HG03575 (cell line): ENCODE measurements at regions not wholly inside any gene's neighbourhood (a gene's known extent, or its start where the extent isn't known, plus 50 kb on each side); places are given as distances from the start of the nearest gene placed in this dataset.

Experiments used
- ATAC-seq: cut with Tn5 transposase; IDR thresholded peaks from one replicate; pipeline ENCODE4 v1.9.1; 2021; ENCODE audit not compliant: unreplicated experiment, insufficient number of reproducible peaks, low FRiP score; ENCODE audit errors: extremely low read depth

DNA sequence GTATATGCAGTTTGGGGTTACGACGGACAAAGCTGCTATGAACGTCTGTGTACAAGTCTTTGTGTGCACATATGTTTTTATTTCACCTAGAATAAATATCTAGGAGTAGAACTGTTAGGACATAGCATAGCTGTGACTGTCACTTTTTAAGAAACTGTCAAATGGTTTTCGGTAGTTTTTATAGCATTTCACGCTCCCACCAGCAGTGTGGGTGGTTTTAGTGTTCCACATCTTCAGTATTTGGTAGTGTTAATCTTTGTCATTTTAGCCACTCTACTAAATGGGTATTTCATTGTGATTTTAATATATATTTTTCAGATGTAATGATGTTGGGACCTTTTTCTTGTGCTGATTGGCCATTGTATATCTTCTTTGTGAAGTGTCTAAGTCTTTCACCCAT is 109.1 kb upstream of the BCAT1 start:
- ATAC-seq, result no peak

DNA sequence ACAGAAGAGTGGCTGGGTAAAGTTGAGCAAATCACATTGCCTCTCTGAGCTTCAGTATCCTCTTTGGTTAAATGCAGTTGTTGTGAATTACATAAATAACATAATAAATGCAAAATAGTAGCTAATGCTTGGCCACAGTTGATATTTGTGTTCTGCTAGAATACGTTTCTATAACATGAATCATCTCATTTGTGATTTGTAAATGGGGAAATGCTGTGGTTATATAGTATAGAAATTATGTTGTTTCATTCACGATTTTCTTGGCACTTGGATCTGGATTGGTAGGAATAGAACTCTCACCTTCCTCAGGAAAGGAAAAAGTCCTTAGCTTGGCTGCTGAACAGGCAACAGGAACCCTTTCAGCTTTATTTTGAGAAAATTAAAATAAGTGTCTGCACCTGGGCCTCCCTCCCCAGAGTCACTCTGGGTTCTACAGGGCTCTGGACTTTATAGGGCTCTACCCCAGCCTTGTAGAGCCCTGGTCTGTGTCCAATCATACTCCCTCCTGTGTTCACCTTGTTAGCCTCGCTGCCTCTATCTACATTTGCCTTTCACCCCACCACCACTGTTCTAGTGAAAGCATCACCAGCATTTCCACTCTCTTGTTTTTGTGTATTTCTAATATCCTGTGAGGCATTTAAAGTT is 107.7 kb upstream of the BCAT1 start:
- ATAC-seq, result no peak

DNA sequence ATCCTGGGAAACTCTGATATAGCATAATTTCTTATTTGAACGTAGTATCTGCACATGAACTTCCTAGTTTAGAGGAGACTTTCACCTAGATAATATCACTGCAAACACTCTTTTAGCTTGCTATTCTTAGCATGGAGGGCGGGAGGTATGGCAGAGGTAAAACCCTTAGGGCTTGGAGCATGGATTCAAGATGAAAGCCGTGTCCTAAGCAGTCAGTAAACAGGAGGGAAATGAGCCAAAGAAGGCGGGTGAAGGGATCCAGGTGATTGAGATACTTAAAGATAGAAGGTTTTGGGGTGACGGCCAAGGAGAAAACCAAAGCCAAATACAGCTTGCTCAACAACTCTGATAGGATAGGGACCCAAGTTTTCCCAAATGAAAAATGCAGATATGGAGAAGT is 107.1 kb upstream of the BCAT1 start:
- no peak for ATAC-seq

DNA sequence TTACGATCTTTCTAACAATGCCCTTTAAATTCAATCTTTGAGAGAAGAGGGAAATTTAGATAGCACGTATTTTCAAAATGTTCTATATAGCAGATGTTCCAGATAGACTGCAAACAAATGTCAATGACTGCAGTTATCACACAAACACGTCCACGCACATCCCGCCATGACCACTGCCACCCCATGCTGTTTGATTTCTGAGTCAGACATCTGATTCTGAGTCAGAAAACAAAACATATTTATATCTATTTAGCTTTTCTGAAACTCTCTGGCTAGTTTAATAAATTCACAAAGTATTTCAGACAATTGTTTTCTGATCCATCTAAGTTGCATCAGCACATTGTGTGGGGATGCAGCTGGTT is 105.9 kb upstream of the BCAT1 start:
- no peak for ATAC-seq

DNA sequence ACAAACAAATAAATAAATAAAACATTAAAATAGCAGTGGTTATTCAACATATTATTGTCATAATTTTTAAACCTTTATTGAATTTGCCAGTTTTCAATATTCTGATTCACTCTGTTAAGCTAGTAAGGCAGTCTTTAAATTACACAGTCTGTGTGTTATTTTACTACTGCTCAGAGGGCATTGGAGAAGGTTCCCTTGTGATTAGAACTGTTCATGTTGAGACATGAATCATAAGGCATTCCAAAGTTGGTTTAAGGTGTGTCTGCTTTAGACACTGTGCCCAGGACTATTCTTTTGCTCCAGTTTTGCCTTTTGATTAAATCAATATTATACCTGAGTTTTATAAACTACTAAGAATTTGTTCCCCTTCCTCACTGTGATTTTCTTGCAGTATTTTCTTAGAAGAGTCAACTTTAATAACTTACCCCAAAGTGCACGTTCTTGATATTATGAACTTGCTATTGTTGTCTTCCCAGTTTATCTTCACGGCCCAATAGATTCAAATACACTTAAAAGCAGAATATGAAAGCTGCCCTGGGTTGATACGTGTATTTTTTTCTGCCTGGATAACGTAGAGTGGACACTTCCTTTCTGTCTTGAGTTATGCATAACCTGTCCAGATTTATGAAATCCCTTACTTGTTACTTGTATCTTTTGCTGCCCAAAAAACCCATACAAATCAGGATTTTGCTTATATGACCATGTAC is 105.3 kb upstream of the BCAT1 start:
- ATAC-seq, result no peak

DNA sequence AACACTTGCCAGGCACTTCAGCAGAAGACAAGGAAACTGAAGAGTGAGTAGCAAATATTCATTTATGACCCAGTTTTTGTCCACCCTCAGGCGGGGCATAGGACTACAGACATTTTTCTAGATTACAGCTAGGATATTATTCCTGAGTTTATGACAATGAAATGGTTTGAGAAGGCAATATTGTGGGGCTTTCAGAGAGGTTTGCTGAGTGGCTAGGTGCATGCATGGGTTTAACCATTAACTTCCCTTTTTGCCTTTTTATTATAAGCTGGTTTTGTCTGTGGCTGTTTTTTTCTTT is 104.0 kb upstream of the BCAT1 start:
- ATAC-seq, result no peak

DNA sequence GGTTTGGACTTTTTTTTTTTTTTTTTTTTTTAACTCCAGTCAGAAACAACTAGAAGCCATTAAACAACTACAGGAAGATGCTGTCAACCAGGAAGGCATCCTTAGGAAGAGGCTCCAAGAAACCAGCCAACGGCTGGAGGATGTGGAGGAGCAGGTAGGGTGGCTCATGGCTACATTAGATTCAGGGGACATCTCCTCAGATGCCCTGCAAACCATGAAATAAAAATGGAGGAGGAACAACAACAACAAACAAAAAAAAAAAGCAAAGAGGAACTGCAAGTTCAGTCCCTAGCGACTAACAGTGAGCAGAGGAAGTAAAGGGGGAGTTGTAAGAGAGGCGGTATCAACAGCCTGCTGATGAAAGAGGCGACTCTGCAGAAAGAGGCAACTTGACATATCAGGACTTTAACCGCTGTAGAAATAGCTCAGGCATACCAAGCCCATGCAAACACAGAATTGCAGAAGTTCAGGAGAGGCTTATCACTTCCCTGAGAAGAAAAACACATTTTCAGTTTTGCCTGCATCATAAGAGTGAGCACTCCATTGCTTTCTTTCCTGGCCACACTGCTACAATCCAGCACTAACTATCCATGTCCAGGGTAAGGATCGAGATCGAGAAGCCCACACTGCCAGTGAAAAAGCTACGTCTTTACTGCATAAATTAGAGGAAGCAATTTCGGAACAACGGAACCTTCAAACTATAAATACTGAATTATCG is 103.5 kb upstream of the BCAT1 start:
- ATAC-seq, result peak; percentile 44

DNA sequence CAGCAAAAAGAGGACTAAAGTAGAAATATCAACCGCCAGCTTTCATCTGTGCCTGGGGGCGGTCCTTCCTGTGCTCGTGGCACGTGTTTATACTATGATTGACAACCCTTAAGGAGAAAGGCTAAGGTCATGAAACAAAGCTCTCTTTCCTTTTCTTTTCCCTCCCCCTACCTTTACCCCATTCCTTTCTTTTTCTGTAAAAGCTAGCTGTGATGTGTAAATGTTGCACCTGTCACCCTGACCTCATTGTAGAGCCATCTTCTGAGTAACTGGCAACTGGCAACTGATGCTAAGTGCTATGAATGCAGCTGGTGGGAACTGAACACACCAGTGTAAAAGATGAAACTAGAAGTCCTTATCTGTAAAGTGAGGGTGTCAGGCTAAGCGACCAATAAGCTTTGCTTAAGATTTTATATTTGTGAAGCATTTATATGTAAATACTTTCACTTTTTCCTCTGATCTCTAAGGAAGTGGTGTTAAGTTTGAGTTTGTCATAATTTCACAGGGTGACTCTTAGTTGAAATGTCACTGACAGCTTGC is 102.8 kb upstream of the BCAT1 start:
- peak; percentile 35 for ATAC-seq

DNA sequence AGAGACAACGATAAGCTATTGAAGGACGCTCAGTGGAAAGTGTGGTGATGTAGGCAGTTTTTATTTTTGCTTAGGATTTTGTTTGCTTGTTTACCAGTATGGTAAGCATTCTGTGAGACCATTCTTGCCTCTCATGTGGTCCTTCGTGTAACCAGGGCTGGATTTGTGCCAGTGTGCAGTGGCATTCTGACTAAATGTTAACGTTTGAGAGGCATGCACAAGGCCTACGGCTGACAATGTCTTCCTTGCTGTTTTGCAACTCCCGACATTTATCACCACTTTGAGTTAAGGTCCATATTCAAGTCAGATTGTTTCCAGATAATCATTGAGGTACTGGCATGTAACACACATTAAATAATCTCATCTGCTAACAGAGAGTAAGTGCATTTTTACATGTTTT is 102.3 kb upstream of the BCAT1 start:
- ATAC-seq, result no peak

DNA sequence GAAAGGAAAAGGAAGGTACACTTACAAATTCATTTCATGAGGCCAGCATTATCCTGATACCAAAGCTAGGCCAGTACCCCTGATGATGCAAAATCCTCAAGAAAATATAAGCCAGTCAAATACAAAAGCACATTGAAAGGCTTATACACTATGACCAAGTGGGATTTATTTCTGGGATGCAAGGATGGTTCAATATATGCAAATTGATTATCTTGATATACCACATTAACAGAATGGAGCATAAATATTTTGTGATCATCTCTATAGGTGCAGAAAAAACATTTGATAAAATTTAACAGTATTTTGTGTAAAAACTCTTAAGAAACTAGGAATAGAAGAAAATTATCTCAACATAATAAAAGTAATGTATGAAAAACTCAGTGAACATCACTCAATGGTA is 97.0 kb upstream of the BCAT1 start:
- no peak for ATAC-seq

DNA sequence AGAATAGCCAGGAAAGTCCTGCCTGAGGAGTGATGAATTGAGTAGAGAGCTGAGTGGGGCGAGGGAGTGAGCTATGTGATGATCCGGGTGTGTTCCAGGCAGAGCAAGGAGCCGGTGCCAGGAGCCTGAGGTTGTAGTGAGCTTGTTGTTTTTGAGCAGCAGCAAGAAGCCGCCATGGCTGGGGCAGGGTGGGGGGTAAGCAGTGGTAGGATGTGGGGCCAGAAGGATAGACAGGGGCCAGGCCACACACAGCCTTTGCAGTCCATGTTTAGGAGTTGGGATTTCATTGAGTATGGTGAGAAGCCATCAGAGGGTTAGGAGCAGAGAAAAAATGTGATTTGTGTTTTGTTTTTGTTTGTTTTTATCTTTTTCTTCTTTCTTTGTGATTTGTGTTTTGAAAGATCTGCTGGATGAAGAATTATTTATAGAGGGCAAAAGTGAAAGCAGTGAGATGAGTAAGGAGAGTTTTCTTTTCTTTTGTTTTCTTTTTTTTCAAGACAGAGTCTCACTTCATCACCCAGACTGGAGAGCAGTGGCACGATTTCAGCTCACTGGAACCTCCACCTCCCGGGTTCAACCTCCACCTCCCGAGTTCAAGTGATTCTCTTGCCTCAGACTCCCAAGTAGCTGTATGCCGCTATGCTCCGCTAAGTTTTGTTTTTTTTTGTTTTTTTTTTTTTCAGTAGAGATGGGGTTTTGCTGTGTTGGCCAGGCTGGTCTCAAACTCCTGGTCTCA is 92.3 kb upstream of the BCAT1 start:
- ATAC-seq, result peak; percentile 69

DNA sequence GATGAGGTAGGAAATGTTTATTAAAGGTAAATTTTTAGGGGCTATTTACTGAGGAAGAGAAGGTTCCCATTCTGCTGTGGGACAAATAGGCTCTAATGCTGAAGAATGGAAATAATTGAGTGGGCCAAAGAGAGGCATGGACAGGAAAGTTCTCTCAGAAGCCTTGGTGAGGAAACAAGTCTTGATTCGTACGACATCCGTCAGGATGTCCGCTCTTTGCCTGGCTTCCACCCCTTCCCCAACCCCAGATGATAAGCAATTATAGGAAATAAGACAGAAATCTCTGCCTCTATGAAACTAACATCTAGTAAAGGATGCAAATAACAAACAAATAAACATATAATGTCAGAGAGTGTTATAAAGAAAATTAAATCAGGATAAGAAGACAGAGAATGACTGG is 91.7 kb upstream of the BCAT1 start:
- no peak for ATAC-seq

DNA sequence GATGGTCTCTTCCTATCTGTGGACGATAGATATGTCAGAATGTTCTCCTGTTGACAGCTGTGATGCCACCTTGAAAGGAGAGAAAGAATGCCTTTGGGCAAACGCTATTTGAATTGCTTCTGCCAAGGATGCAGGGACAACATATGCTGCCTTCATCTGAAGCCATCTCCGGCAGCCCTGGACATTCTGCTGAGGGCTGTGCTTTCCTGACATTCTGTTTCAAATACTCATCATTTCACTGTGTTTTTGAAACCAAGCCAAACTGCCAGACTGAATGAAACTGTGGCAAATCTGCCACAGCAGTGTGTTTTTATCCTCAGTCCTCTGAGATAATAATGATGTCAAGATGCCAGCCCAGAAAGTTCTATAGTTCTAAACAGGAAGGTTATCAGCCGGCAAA is 85.8 kb upstream of the BCAT1 start:
- no peak for ATAC-seq

DNA sequence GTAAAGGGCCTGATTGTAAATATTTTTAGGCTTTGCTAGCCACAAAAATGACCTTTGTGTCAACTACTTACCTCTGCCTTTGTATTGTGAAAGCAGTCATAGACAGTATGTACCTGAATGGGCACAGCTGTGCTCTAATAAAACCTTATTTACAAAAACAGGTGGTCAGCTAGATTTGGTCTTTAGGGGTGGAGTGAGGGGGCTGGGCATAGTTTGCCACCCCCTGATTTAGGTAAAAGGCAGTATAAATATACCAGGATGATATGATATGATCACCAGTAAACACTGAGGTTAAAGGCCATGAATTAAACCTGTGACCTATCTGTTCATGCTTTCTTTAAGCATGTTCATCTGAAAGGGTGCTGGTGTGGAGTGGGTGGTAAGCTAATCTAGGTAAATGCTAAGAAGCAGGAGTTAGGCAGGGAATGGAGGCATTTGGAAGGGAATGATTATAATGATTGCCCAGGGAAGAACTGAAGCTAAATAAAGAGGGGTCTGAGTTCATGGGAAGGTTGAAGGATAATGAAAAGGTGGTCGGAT is 77.1 kb upstream of the BCAT1 start:
- ATAC-seq, result no peak

DNA sequence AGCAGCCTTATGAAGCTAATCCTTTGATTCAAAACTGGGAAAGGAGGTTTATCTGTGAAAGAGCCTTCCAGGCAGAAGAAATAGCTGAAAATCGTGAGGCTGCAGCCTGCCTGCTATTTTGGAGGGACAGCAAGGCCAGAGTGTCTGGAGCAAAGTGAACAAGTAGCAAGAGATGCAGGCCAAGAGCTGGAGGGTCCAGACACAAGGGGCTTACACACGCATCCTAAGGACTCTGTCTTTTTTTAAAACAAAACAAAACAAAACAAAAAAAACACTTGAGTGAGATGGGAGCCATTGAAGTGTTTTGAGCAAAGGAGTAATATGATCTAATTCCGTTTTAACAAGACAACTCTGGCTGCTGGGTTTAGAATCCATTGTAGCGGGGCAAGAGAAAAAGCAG is 76.4 kb upstream of the BCAT1 start:
- ATAC-seq, result no peak

DNA sequence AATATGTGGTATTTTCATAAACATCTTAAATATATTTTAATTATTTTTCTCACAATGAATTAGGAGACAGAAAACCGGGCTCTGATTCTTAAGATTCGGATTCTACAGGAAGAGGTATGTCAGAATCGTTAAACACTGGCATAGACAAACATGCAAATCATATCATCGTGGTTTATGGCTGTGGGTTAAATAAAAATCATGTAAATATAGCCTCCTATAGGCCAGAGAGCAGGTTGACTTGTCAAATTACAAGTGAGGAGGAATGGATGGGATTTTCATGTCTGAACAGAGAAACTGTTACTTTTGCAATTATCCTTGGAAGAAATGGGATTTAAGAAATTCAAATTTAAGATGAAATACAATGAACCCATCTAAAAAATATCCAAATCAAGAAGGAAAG is 74.9 kb upstream of the BCAT1 start:
- ATAC-seq, result no peak

DNA sequence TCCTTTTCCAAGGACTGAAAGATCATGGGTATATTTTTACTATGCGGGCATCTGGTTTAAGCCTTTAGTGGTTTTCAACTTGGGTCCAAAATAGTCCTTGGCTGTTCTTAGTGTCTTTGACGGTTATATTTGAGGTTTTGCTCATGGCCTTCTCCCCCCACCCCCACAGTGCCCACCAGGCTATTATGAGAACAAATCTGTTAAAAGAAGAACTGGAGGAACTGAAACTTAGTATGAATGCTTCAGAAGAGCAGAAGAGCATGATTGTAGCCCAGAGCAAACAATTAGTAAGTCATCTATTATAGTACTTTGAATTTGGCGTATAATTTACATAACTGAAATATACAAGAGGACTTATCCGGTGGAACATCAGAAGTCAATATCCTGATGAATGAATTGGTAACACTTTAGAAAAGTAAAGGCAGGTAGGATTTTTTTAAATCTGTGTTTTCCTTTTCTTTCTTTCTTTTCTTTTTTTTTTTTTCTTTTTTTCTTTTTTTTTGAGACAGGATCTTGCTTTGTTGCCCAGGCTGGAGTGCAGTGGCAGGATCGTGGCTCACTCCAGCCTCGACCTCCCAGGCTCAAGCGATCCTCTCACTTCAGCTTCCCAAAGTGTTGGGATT is 71.8 kb upstream of the BCAT1 start:
- peak; percentile 74 for ATAC-seq

DNA sequence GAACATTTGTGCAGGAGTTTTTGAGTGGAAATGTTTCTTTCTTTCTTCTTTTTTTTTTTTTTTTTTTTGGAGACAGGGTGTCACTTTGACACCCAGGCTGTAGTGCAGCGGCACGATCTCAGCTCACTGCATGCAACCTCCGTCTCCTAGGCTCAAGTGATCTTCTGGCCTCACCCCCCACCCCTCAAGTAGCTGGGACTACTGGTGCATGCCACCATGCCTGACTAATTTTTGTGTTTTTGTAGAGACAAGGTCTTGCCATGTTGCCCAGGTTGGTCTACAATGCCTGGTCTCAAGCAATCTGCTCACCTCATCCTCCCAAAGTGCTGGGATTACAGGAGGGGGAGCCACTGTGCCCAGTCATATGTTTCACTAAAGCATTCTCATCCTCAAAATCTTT is 69.2 kb upstream of the BCAT1 start:
- ATAC-seq, result no peak

DNA sequence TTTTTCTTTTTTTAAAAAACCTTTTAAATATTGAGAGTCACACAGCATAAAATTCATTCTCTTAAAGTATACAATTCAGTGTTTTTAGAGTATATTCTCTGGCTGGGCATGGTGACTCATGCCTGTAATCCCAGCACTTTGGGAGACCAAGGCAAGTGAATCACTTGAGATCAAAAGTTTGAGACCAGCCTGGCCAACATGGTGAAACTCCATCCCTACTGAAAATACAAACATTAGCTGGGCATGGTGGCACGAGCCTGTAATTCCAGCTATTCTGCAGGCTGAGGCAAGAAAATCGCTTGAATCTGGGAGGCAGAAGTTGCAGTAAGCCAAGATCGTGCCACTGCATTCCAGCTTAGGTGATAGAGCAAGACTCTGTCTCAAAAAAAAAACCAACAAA is 68.4 kb upstream of the BCAT1 start:
- ATAC-seq, result no peak
